ENCODE measurements at regions not wholly inside any gene's neighbourhood (a gene's known extent, or its start where the extent isn't known, plus 50 kb on each side); places are given as distances from the start of the nearest gene placed in this dataset.

DNA sequence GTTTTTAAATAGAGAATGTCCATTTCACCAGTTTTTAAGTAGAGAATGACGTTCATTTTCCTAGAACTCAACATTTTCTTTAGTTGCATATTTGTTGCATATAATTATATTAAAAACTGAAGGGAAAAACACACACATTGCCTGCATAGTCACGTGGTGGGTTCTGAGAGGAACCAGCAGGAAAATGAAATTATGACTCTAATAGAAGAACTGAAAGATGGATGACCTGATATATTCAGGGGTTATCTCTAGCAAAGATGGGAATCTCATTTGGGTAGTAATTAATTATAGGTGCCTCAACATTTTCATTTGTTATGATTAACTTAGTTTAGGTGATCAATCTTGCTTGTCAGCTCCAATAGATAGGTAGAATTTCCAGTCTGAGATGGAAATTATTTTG is 288.3 kb downstream of the TRIB2 start (continued):
- TF ChIP-seq, protein P1, sequence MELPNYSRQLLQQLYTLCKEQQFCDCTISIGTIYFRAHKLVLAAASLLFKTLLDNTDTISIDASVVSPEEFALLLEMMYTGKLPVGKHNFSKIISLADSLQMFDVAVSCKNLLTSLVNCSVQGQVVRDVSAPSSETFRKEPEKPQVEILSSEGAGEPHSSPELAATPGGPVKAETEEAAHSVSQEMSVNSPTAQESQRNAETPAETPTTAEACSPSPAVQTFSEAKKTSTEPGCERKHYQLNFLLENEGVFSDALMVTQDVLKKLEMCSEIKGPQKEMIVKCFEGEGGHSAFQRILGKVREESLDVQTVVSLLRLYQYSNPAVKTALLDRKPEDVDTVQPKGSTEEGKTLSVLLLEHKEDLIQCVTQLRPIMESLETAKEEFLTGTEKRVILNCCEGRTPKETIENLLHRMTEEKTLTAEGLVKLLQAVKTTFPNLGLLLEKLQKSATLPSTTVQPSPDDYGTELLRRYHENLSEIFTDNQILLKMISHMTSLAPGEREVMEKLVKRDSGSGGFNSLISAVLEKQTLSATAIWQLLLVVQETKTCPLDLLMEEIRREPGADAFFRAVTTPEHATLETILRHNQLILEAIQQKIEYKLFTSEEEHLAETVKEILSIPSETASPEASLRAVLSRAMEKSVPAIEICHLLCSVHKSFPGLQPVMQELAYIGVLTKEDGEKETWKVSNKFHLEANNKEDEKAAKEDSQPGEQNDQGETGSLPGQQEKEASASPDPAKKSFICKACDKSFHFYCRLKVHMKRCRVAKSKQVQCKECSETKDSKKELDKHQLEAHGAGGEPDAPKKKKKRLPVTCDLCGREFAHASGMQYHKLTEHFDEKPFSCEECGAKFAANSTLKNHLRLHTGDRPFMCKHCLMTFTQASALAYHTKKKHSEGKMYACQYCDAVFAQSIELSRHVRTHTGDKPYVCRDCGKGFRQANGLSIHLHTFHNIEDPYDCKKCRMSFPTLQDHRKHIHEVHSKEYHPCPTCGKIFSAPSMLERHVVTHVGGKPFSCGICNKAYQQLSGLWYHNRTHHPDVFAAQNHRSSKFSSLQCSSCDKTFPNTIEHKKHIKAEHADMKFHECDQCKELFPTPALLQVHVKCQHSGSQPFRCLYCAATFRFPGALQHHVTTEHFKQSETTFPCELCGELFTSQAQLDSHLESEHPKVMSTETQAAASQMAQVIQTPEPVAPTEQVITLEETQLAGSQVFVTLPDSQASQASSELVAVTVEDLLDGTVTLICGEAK (IDR thresholded peaks at IDR 0.05; ENCODE audit: borderline replicate concordance) = no peak
- TF ChIP-seq STAT3 (IDR thresholded peaks at IDR 0.05; ENCODE audit: low read depth, low read length) (no peak), TCF3 (IDR thresholded peaks at IDR 0.05; ENCODE audit: borderline replicate concordance, insufficient read depth, low read depth, low read length) (no peak), TARDBP (IDR thresholded peaks at IDR 0.05; ENCODE audit: borderline replicate concordance) (no peak), POLR2A (IDR thresholded peaks at IDR 0.05; ENCODE audit: low read depth, low read length) (no peak), NR2C2 (IDR thresholded peaks at IDR 0.05; ENCODE audit: borderline replicate concordance, control insufficient read depth, insufficient read length, low read depth) (no peak), SUZ12 (IDR thresholded peaks at IDR 0.05; ENCODE audit: unreplicated experiment) (no peak)
- TF ChIP-seq, protein P2, sequence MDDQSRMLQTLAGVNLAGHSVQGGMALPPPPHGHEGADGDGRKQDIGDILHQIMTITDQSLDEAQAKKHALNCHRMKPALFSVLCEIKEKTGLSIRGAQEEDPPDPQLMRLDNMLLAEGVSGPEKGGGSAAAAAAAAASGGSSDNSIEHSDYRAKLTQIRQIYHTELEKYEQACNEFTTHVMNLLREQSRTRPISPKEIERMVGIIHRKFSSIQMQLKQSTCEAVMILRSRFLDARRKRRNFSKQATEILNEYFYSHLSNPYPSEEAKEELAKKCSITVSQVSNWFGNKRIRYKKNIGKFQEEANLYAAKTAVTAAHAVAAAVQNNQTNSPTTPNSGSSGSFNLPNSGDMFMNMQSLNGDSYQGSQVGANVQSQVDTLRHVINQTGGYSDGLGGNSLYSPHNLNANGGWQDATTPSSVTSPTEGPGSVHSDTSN (IDR thresholded peaks at IDR 0.05; ENCODE audit: insufficient replicate concordance, low read depth, low read length) = no peak
